GM12878 (cell line): ENCODE measurements at regions not wholly inside any gene's neighbourhood (a gene's known extent, or its start where the extent isn't known, plus 50 kb on each side); places are given as distances from the start of the nearest gene placed in this dataset.

Experiments used
- ATAC-seq: fragments of 200-7000 bp; cut with Tn5 transposase; 3 replicates; pipeline ENCODE4 v1.9.1; 2020; ENCODE audit warnings: mild to moderate bottlenecking, moderate library complexity
- BruUV-seq: library from RNA; stranded (reverse); fragments of 400-500 nt; replicated peaks from 2 replicates; lab custom pipeline; 2021; lab: Mats Ljungman, UMichigan
- CTCF ChIA-PET: fragments of 300-600 bp; sonication (Branson Sonifier 250); formaldehyde crosslinking; extraction: SDS; loops from one replicate; lab custom pipeline; 2021; ENCODE audit warnings: inconsistent platforms; lab: Yijun Ruan, JAX
- POLR2A ChIA-PET: fragments of 350-600 bp; formaldehyde crosslinking; extraction: SDS; loops from one replicate; lab custom pipeline; 2021; ENCODE audit warnings: inconsistent platforms; lab: Charles Lee
- RAD21 ChIA-PET: fragments of 300-600 bp; sonication (Branson Sonifier 250); formaldehyde crosslinking; loops from one replicate; lab custom pipeline; 2023; ENCODE audit warnings: antibody characterized with exemption; ENCODE audit not compliant: unreplicated experiment; lab: Charles Lee
- SMC1A ChIA-PET: fragments of 300-600 bp; sonication (Branson Sonifier 250); formaldehyde crosslinking; loops from one replicate; lab custom pipeline; 2023; ENCODE audit not compliant: unreplicated experiment, uncharacterized antibody; lab: Charles Lee
- DNase-seq: peaks from one replicate; pipeline ENCODE4 v3.0.0-alpha.2; 2011; ENCODE audit warnings: low read depth, low spot score
- FAIRE-seq: peaks from 3 replicates; lab custom pipeline; 2011; peaks lifted over from hg19 to GRCh38; lab: Jason Lieb, UNC
- H2AFZ ChIP-seq: 2 replicates; pipeline ENCODE4 v1.6.0; 2011; ENCODE audit warnings: low read depth, low read length, control low read depth; ENCODE audit not compliant: control insufficient read depth
- H3K27ac ChIP-seq: 2 replicates; pipeline ENCODE4 v1.5.1; 2011; ENCODE audit warnings: control low read depth; ENCODE audit not compliant: control insufficient read depth, insufficient read depth
- H3K27me3 ChIP-seq, 2 experiments: replicated peaks in 1 of 2; 2 replicates each; pipeline versions ENCODE4 v1.6.0 to v1.6.1; 2011; ENCODE audit warnings: low read length in 1 of 2; ENCODE audit not compliant: control insufficient read depth in 2 of 2, insufficient read depth in 2 of 2
- H3K36me3 ChIP-seq, 2 experiments: 2 replicates each; pipeline ENCODE4 v1.5.1; 2011; ENCODE audit warnings: low read length in 1 of 2; ENCODE audit not compliant: control insufficient read depth in 2 of 2, insufficient read depth in 2 of 2
- H3K4me1 ChIP-seq: 2 replicates; pipeline ENCODE4 v1.6.1; 2011; ENCODE audit warnings: mild to moderate bottlenecking, low read length, moderate library complexity, mixed read lengths; ENCODE audit not compliant: control insufficient read depth, insufficient read depth
- H3K4me2 ChIP-seq: 2 replicates; pipeline ENCODE4 v1.6.0; 2011; ENCODE audit warnings: control low read depth; ENCODE audit not compliant: control insufficient read depth, insufficient read depth
- H3K4me3 ChIP-seq: fragments of 200-600 bp; sonication (generic); 2 replicates; pipeline ENCODE4 v1.5.1; 2016
- H3K79me2 ChIP-seq: 2 replicates; pipeline ENCODE4 v1.6.0; 2011; ENCODE audit warnings: low read length; ENCODE audit not compliant: control insufficient read depth, insufficient read depth
- H3K9ac ChIP-seq: 2 replicates; pipeline ENCODE4 v1.8.0; 2011; ENCODE audit warnings: low read length, control low read depth, mixed read lengths; ENCODE audit not compliant: control insufficient read depth, insufficient read depth
- H3K9me3 ChIP-seq: replicated peaks from 3 replicates; pipeline ENCODE4 v1.5.1; 2011; ENCODE audit warnings: mild to moderate bottlenecking, low read length; ENCODE audit not compliant: control insufficient read depth, insufficient read depth
- H4K20me1 ChIP-seq: 2 replicates; pipeline ENCODE4 v1.6.0; 2011; ENCODE audit not compliant: control insufficient read depth, insufficient read depth
- CBFB ChIP-seq: IDR thresholded peaks from 2 replicates; pipeline ENCODE4 v1.6.1; 2016; ENCODE audit warnings: antibody characterized with exemption, low read depth
- CUX1 ChIP-seq: IDR thresholded peaks from 2 replicates; pipeline ENCODE4 v1.6.1; 2012; ENCODE audit warnings: improper control_type of control experiment, low read depth, low read length; ENCODE audit not compliant: insufficient replicate concordance
- GABPA ChIP-seq: IDR thresholded peaks from 2 replicates; pipeline ENCODE4 v1.6.1; 2014; ENCODE audit warnings: antibody characterized with exemption, low read depth, mild to moderate bottlenecking, inconsistent platforms
- HCFC1 ChIP-seq: fragments of 150-350 bp; IDR thresholded peaks from 2 replicates; pipeline ENCODE4 v1.6.1; 2014; ENCODE audit warnings: low read length
- HDGF ChIP-seq: fragments of 450-650 bp; IDR thresholded peaks from 2 replicates; pipeline ENCODE4 v1.6.1; 2016; ENCODE audit warnings: antibody characterized with exemption
- HSF1 ChIP-seq: fragments of 150-350 bp; IDR thresholded peaks from 2 replicates; pipeline ENCODE4 v1.6.1; 2014; ENCODE audit warnings: mild to moderate bottlenecking, low read depth, low read length
- IKZF1 ChIP-seq: fragments of 450-650 bp; conservative IDR thresholded peaks from 2 replicates; pipeline ENCODE4 v1.6.1; 2017; ENCODE audit warnings: antibody characterized with exemption, mild to moderate bottlenecking
- JUND ChIP-seq: IDR thresholded peaks from 2 replicates; pipeline ENCODE4 v1.6.1; 2012; ENCODE audit warnings: low read depth, mild to moderate bottlenecking, low read length, improper control_type of control experiment, moderate library complexity
- PML ChIP-seq: IDR thresholded peaks from 2 replicates; pipeline ENCODE4 v1.6.1; 2012; ENCODE audit warnings: low read length, inconsistent platforms
- SKIL ChIP-seq: fragments of 450-650 bp; IDR thresholded peaks from 2 replicates; pipeline ENCODE4 v1.6.1; 2017; ENCODE audit warnings: mild to moderate bottlenecking, low read depth, inconsistent platforms; ENCODE audit not compliant: poor library complexity, severe bottlenecking
- ZNF384 ChIP-seq: IDR thresholded peaks from 2 replicates; pipeline ENCODE4 v1.6.1; 2012; ENCODE audit warnings: low read depth, mild to moderate bottlenecking, low read length, improper control_type of control experiment, borderline replicate concordance
- ZZZ3 ChIP-seq: IDR thresholded peaks from 2 replicates; pipeline ENCODE4 v1.6.1; 2011; ENCODE audit warnings: low read depth; ENCODE audit not compliant: control insufficient read depth, insufficient read length
- in situ Hi-C: fragments of 300-500 bp; cut with MboI; formaldehyde crosslinking; loops from 9 replicates; pipeline ENCODE4 v1.14.3; 2018; ENCODE audit warnings: mixed read lengths
- intact Hi-C: fragments of 100-400 bp; cut with micrococcal nuclease; formaldehyde crosslinking; loops from one replicate; pipeline ENCODE4 v1.14.2; 2022; ENCODE audit not compliant: unreplicated experiment

GRCh38 chr11:42390116-42390515 is 921.7 kb upstream of the API5 start (continued):
- TF ChIP-seq HSF1: no peak
- TF ChIP-seq JUND: no peak

GRCh38 chr11:42397483-42397882 is 914.3 kb upstream of the API5 start:
- intact Hi-C loops (no loop called here), in situ Hi-C loops (no loop called here)
- ChIA-PET SMC1A (no interaction called here), RAD21 (no interaction called here), POLR2A (no interaction called here), CTCF (no interaction called here)
- no peaks in the 10 kb centered on the region for H3K79me2 ChIP-seq
- H3K9ac ChIP-seq: no peak overlapping the region
- no peaks in the 10 kb centered on the region for H3K27me3 ChIP-seq
- FAIRE-seq: no peak
- H4K20me1 ChIP-seq: no peaks in the 10 kb centered on the region
- DNase-seq: no peak
- BruUV-seq: no TSS peak
- no peak overlapping the region for H2AFZ ChIP-seq
- no peaks in the 10 kb centered on the region for H3K9me3 ChIP-seq
- H3K36me3 ChIP-seq: no peaks in the 10 kb centered on the region
- H3K27ac ChIP-seq: no peak overlapping the region
- no peaks in the 10 kb centered on the region for H3K4me1 ChIP-seq
- no peak overlapping the region for H3K4me3 ChIP-seq
- ATAC-seq: no peak
- no peak overlapping the region for H3K4me2 ChIP-seq
- TF ChIP-seq IKZF1: no peak
- no peak for TF ChIP-seq PML
- no peak for TF ChIP-seq CBFB
- no peak for TF ChIP-seq CUX1
- TF ChIP-seq SKIL: no peak
- no peak for TF ChIP-seq GABPA
- no peak for TF ChIP-seq ZNF384
- no peak for TF ChIP-seq HCFC1
- TF ChIP-seq HDGF: no peak
- TF ChIP-seq ZZZ3: no peak
- no peak for TF ChIP-seq HSF1
